ENCODE measurements at regions not wholly inside any gene's neighbourhood (a gene's known extent, or its start where the extent isn't known, plus 50 kb on each side); places are given as distances from the start of the nearest gene placed in this dataset.

- Histone ChIP-seq H2AK9ac (replicated peaks; ENCODE audit: low read depth, low read length, poor library complexity) (no peak overlapping the region), H3K4me1 (ENCODE audit: control insufficient read depth, insufficient read depth, low read length) (no peaks in the 10 kb centered on the region), H3K23ac (ENCODE audit: low read depth, low read length) (no peak overlapping the region), H4K8ac (ENCODE audit: low read depth in 2 of 2, low read length in 2 of 2) (no peak overlapping the region), H3K56ac (ENCODE audit: extremely low read depth, insufficient read depth, low read length) (no peak overlapping the region), H3K9me3 (ENCODE audit: control insufficient read depth, insufficient read depth, low read length) (no peaks in the 10 kb centered on the region), H4K91ac (ENCODE audit: insufficient read depth, low read depth, low read length) (no peak overlapping the region), H2AK5ac (ENCODE audit: low read depth, low read length) (no peak overlapping the region), H3K4me3 (ENCODE audit: insufficient read depth, low read depth, low read length) (no peak overlapping the region), H3K4me2 (ENCODE audit: low read depth, low read length) (no peak overlapping the region), H3K79me1 (ENCODE audit: low read depth in 1 of 2, low read length in 2 of 2) (no peaks in the 10 kb centered on the region), H3K4ac (ENCODE audit: low read depth, low read length) (no peak overlapping the region), H3K9ac (ENCODE audit: low read depth, low read length) (no peak overlapping the region), H3K27ac (ENCODE audit: insufficient read depth, low read length) (no peak overlapping the region), H3K36me3 (ENCODE audit: control insufficient read depth, insufficient read depth, low read length) (no peaks in the 10 kb centered on the region), H3K14ac (replicated peaks; ENCODE audit: low read depth, low read length) (no peak overlapping the region), H3K18ac (ENCODE audit: low read depth, low read length) (no peak overlapping the region), H2BK120ac (ENCODE audit: low read depth, low read length) (no peak overlapping the region), H2BK5ac (ENCODE audit: low read depth, low read length, poor library complexity, severe bottlenecking) (no peak overlapping the region), H4K20me1 (ENCODE audit: insufficient read depth, low read length) (no peaks in the 10 kb centered on the region), H2BK15ac (ENCODE audit: low read depth, low read length) (no peak overlapping the region), H3K9me1 (ENCODE audit: insufficient read depth, low read length) (no peaks in the 10 kb centered on the region), H4K5ac (ENCODE audit: low read depth, low read length) (no peak overlapping the region), H2BK20ac (ENCODE audit: low read depth, low read length) (no peak overlapping the region), H2AFZ (replicated peaks; ENCODE audit: low read length, poor library complexity) (no peak overlapping the region), H3K27me3 (ENCODE audit: control insufficient read depth, insufficient read depth, low read length) (no peaks in the 10 kb centered on the region)
- no CpG with 5 or more reads among the region's 6 CpGs for WGBS, 2 experiments (ENCODE audit: extremely low coverage in 2 of 2, insufficient read length in 1 of 2)
- ATAC-seq (ENCODE audit: low read depth) = no peak
- no peak for DNase-seq
- in situ Hi-C loops (cut with MboI; ENCODE audit: low sequenced_read_pairs) (no loop called here), intact Hi-C loops (cut with micrococcal nuclease) (no loop called here), dilution Hi-C loops (cut with HindIII; ENCODE audit: low sequenced_read_pairs, unreplicated experiment) (no loop called here)
- no peak for TF ChIP-seq CEBPB (IDR thresholded peaks at IDR 0.05; ENCODE audit: low read depth, low read length)
- no peak for TF ChIP-seq RFX5 (IDR thresholded peaks at IDR 0.05; ENCODE audit: low read depth, low read length)
- CTCF ChIA-PET = no interaction called here
- POLR2A ChIA-PET (ENCODE audit: unreplicated experiment) = no interaction called here
- no TSS peak for BruUV-seq (replicated peaks)
These were observed 1507.6 kb downstream of the PCDH9 start for GRCh38 chr13:65722506-65722905.
